ENCODE measurements at regions not wholly inside any gene's neighbourhood (a gene's known extent, or its start where the extent isn't known, plus 50 kb on each side); places are given as distances from the start of the nearest gene placed in this dataset.

DNA sequence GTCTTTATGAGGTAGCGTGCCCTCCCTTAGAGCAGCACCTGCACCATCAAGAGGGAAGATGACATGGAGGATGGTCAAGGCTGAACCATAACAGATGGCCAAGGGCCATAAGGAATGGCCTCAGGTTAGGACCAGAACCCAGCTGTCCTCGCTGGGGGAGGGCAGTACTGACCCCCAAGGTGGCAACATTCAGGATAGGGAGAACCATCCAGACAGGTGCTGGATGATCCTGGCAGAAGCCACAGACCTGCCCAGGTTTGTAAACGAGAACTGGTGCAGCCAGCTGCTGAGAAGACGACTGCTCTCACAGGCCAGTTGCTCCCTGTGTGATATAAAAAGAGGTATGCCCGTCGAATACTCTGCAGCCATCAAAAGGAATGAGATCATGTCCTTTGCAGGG is 320.4 kb downstream of the GLRX3 start:
- no peak overlapping the region for H3K27ac ChIP-seq
- no peaks in the 10 kb centered on the region for H3K27me3 ChIP-seq
- no peaks in the 10 kb centered on the region for H3K36me3 ChIP-seq
- no peaks in the 10 kb centered on the region for H3K4me1 ChIP-seq
- no peak for DNase-seq
- intact Hi-C loops (cut with DNase I) = no loop called here
- TF ChIP-seq, protein P1, sequence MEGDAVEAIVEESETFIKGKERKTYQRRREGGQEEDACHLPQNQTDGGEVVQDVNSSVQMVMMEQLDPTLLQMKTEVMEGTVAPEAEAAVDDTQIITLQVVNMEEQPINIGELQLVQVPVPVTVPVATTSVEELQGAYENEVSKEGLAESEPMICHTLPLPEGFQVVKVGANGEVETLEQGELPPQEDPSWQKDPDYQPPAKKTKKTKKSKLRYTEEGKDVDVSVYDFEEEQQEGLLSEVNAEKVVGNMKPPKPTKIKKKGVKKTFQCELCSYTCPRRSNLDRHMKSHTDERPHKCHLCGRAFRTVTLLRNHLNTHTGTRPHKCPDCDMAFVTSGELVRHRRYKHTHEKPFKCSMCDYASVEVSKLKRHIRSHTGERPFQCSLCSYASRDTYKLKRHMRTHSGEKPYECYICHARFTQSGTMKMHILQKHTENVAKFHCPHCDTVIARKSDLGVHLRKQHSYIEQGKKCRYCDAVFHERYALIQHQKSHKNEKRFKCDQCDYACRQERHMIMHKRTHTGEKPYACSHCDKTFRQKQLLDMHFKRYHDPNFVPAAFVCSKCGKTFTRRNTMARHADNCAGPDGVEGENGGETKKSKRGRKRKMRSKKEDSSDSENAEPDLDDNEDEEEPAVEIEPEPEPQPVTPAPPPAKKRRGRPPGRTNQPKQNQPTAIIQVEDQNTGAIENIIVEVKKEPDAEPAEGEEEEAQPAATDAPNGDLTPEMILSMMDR (IDR thresholded peaks at IDR 0.05) = no peak
- no peak overlapping the region for H3K4me3 ChIP-seq
- H3K9me3 ChIP-seq = no peaks in the 10 kb centered on the region
- no peak overlapping the region for H3K9ac ChIP-seq (ENCODE audit: low read depth in 2 of 2, low read length in 2 of 2)

DNA sequence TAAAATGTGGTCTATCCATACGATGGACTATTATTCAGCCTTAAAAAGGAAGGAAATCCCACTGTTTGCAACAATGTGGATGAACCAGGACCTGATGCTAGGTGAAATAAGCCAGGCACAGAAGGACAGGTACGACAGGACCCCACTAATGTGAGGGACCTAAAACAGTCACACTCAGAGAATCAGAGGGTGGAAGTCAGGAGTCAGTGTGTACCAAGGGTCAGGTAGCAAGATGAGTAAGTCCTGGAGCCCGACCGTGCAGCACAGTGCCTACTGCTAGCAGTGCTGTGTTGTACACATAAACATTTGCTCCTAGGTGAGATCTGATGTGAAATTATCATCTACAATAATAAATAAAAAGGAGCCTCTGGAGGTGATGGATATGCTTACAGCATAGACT is 322.3 kb downstream of the GLRX3 start:
- no peak overlapping the region for H3K9ac ChIP-seq (ENCODE audit: low read depth in 2 of 2, low read length in 2 of 2)
- no peak overlapping the region for H3K4me3 ChIP-seq
- TF ChIP-seq, protein P1 (IDR thresholded peaks at IDR 0.05) = no peak
- H3K4me1 ChIP-seq = no peaks in the 10 kb centered on the region
- no peaks in the 10 kb centered on the region for H3K9me3 ChIP-seq
- no peaks in the 10 kb centered on the region for H3K27me3 ChIP-seq
- intact Hi-C loops (cut with DNase I) = no loop called here
- H3K36me3 ChIP-seq = no peaks in the 10 kb centered on the region
- no peak overlapping the region for H3K27ac ChIP-seq
- DNase-seq = no peak

DNA sequence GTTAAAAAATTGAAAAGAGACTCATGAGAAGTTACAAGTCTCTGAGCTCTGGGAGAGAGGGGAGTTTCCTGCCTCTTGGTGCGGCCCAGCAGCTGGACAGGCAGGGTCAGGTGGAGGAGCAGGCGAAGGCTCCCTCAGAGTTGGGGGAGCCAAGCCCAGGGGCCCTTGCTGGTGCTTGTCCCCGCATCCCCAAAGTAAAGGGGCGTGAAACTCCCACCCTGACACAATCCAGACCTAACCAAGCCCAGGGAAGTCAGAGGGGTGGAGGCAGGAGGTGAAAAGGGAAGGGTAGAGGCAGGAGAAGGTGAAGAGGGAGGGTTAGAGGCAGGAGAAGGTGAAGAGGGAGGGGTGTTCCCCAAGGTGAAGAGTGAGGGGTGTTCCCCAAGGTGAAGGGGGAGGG is 322.8 kb downstream of the GLRX3 start:
- H3K36me3 ChIP-seq = no peaks in the 10 kb centered on the region
- intact Hi-C loops (cut with DNase I) = no loop called here
- no peak overlapping the region for H3K9ac ChIP-seq (ENCODE audit: low read depth in 2 of 2, low read length in 2 of 2)
- no peak for DNase-seq
- H3K4me3 ChIP-seq = no peak overlapping the region
- no peak overlapping the region for H3K27ac ChIP-seq
- TF ChIP-seq, protein P1 (IDR thresholded peaks at IDR 0.05) = no peak
- H3K27me3 ChIP-seq = no peaks in the 10 kb centered on the region
- no peaks in the 10 kb centered on the region for H3K9me3 ChIP-seq
- no peaks in the 10 kb centered on the region for H3K4me1 ChIP-seq

DNA sequence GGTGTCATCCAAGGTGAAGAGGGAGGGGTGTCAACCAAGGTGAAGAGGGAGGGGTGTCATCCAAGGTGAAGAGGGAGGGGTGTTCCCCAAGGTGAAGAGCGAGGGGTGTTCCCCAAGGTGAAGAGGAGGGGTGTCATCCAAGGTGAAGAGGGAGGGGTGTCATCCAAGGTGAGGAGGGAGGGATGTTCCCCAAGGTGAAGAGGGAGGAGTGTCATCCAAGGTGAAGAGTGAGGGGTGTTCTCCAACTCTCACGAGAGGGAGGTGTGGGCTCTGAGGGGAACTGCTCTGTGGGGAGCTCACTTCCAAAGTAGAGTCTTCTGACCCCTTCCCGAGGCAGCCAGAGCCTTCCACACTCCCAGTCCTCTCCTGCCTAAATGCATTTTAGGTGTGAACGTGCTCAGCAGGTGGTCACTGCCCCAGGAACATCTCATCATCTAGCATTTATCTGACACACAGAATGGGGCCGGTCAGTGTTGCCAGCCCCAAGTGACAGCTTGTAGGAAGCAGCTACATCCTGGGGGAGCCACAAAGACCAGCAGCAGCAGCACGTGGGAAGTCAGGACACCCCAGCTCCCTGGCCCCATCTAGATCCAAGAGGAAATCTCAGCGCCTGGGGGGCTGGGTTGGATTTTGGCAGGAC is 323.8 kb downstream of the GLRX3 start:
- Histone ChIP-seq H3K36me3 (no peaks in the 10 kb centered on the region), H3K27ac (no peak overlapping the region), H3K9ac (ENCODE audit: low read depth in 2 of 2, low read length in 2 of 2) (no peak overlapping the region), H3K4me1 (no peaks in the 10 kb centered on the region), H3K4me3 (no peak overlapping the region), H3K27me3 (no peaks in the 10 kb centered on the region), H3K9me3 (no peaks in the 10 kb centered on the region)
- TF ChIP-seq, protein P1 (IDR thresholded peaks at IDR 0.05) = no peak
- intact Hi-C loops (cut with DNase I) = no loop called here
- no peak for DNase-seq

DNA sequence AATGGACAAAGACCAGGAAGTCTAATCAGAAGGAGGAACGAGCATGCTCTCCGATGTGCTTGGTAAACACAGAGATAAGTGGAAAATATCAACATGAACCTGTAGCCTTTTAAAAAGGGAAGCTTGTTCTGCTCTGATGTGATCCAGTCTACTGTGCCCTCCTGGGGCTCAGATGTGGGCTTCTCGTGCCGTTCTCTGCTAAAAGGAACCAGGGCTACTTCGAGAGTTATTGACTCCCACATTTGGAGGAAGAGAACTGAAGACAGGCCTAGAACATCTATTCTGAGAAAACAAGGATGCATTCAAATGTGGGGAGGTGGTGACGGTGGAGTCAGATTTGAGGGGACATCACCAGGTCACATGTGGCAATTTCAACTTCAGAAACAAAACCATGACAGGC is 325.4 kb downstream of the GLRX3 start:
- intact Hi-C loops (cut with DNase I) = no loop called here
- Histone ChIP-seq H3K9me3 (no peaks in the 10 kb centered on the region), H3K4me1 (no peaks in the 10 kb centered on the region)

More for the DNA sequence above, 325.4 kb downstream of the GLRX3 start:
- no peak overlapping the region for H3K9ac ChIP-seq (ENCODE audit: low read depth in 2 of 2, low read length in 2 of 2)
- H3K27ac ChIP-seq = no peak overlapping the region
- no peak overlapping the region for H3K4me3 ChIP-seq
- H3K27me3 ChIP-seq = no peaks in the 10 kb centered on the region
- H3K36me3 ChIP-seq = no peaks in the 10 kb centered on the region
- no peak for DNase-seq
- TF ChIP-seq, protein P1 (IDR thresholded peaks at IDR 0.05) = no peak
